NCI-H748 treated with DMSO at 0.1 percent for 48 hours (cell line): ENCODE measurements at regions not wholly inside any gene's neighbourhood (a gene's known extent, or its start where the extent isn't known, plus 50 kb on each side); places are given as distances from the start of the nearest gene placed in this dataset.

Experiments
- DNase-seq: peaks from one replicate; lab custom pipeline; 2025; lab: John Stamatoyannopoulos, UW

- DNase-seq: no peak
Observed at GRCh38 chr3:63228087-63228486, 50.0 kb upstream of the SYNPR start.
